Calu3 (cell line): ENCODE measurements at regions not wholly inside any gene's neighbourhood (a gene's known extent, or its start where the extent isn't known, plus 50 kb on each side); places are given as distances from the start of the nearest gene placed in this dataset.

Experiments
- BruUV-seq: library from RNA; stranded (reverse); fragments of 400-500 nt; replicated peaks from 2 replicates; lab custom pipeline; 2021; lab: Mats Ljungman, UMichigan
- CTCF ChIA-PET: fragments of 300-600 bp; sonication (Branson Sonifier 250); formaldehyde crosslinking; loops from one replicate; lab custom pipeline; 2022; ENCODE audit warnings: antibody characterized with exemption; lab: Charles Lee
- DNase-seq: peaks from one replicate; pipeline ENCODE4 v3.0.0; 2022
- H3K27ac Mint-ChIP-seq: one replicate; pipeline ENCODE4 v1.8.0; 2022; ENCODE audit warnings: mixed read lengths; ENCODE audit not compliant: unreplicated experiment
- H3K27me3 Mint-ChIP-seq: one replicate; pipeline ENCODE4 v1.8.0; 2022; ENCODE audit warnings: mixed read lengths; ENCODE audit not compliant: unreplicated experiment
- H3K36me3 Mint-ChIP-seq: one replicate; pipeline ENCODE4 v1.8.0; 2022; ENCODE audit warnings: mild to moderate bottlenecking, moderate library complexity, mixed read lengths; ENCODE audit not compliant: insufficient read depth, unreplicated experiment
- H3K4me1 Mint-ChIP-seq: one replicate; pipeline ENCODE4 v1.8.0; 2022; ENCODE audit warnings: mild to moderate bottlenecking, low read depth, mixed read lengths; ENCODE audit not compliant: unreplicated experiment
- H3K4me3 Mint-ChIP-seq: one replicate; pipeline ENCODE4 v1.8.0; 2022; ENCODE audit warnings: mild to moderate bottlenecking, low read depth, moderate library complexity, mixed read lengths; ENCODE audit not compliant: unreplicated experiment
- H3K9me3 Mint-ChIP-seq: one replicate; pipeline ENCODE4 v1.8.0; 2022; ENCODE audit warnings: low read depth, mixed read lengths; ENCODE audit not compliant: unreplicated experiment
- intact Hi-C: fragments of 100-400 bp; cut with micrococcal nuclease; formaldehyde crosslinking; loops from one replicate; pipeline ENCODE4 v1.10.0; 2022; ENCODE audit not compliant: unreplicated experiment
- TF ChIP-seq, protein P1 (sequence below): fragments of 200-600 bp; IDR thresholded peaks from one replicate; pipeline ENCODE4 v1.8.0; 2022; ENCODE audit warnings: antibody characterized with exemption; ENCODE audit not compliant: unreplicated experiment

- TF ChIP-seq, protein P1, sequence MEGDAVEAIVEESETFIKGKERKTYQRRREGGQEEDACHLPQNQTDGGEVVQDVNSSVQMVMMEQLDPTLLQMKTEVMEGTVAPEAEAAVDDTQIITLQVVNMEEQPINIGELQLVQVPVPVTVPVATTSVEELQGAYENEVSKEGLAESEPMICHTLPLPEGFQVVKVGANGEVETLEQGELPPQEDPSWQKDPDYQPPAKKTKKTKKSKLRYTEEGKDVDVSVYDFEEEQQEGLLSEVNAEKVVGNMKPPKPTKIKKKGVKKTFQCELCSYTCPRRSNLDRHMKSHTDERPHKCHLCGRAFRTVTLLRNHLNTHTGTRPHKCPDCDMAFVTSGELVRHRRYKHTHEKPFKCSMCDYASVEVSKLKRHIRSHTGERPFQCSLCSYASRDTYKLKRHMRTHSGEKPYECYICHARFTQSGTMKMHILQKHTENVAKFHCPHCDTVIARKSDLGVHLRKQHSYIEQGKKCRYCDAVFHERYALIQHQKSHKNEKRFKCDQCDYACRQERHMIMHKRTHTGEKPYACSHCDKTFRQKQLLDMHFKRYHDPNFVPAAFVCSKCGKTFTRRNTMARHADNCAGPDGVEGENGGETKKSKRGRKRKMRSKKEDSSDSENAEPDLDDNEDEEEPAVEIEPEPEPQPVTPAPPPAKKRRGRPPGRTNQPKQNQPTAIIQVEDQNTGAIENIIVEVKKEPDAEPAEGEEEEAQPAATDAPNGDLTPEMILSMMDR = no peak
- BruUV-seq = no TSS peak
- peak overlapping the region; percentile 53 for H3K4me3 Mint-ChIP-seq
- no peaks in the 10 kb centered on the region for H3K9me3 Mint-ChIP-seq
- no peaks in the 10 kb centered on the region for H3K27me3 Mint-ChIP-seq
- peaks cover 4% of the 10 kb centered on the region for H3K36me3 Mint-ChIP-seq
- peak overlapping the region; percentile 96 for H3K27ac Mint-ChIP-seq
- peak; percentile 75 for DNase-seq
- peaks cover 19% of the 10 kb centered on the region for H3K4me1 Mint-ChIP-seq
- intact Hi-C loops = no loop called here
- CTCF ChIA-PET = interaction anchor here (0.8 kb wide), 1 partner anchor 49 kb away, joined by 3 read pairs; no protein-coding TSS in a partner anchor
These were observed 63.6 kb downstream of the SPINK2 start for GRCh38 chr4:56757821-56758411.

GRCh38 chr4:56757261-56757746, 64.2 kb downstream of the SPINK2 start:
- no TSS peak for BruUV-seq
- Mint-ChIP-seq H3K4me3 (no peak overlapping the region), H3K9me3 (no peaks in the 10 kb centered on the region), H3K4me1 (peaks cover 19% of the 10 kb centered on the region), H3K27me3 (no peaks in the 10 kb centered on the region), H3K27ac (no peak overlapping the region), H3K36me3 (peaks cover 4% of the 10 kb centered on the region)
- CTCF ChIA-PET = no interaction called here
- TF ChIP-seq, protein P1 = no peak
- no peak for DNase-seq
- intact Hi-C loops = no loop called here

DNA sequence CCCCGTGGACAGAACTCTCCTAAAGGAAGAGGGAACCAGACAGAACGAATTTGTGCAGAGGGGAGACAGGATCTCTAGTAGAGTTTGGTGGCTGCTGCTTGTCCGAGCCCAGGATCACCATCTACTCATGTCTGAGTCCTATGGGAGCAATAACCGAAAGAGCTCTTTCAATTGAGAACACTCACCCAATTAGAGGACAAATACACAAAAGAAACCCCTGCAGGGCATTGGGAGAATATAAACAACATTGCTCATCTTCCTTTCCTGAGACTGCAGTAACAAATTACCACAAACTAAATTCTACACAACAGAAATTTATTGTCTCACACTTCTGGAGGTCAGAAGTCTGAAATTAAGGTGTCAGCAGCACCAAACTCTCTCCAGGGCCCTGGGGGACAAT, 65.6 kb downstream of the SPINK2 start:
- Mint-ChIP-seq H3K9me3 (no peaks in the 10 kb centered on the region), H3K27ac (no peak overlapping the region), H3K27me3 (no peaks in the 10 kb centered on the region), H3K4me1 (peaks cover 19% of the 10 kb centered on the region), H3K36me3 (peaks cover 4% of the 10 kb centered on the region), H3K4me3 (no peak overlapping the region)
- DNase-seq = no peak
- no TSS peak for BruUV-seq
- TF ChIP-seq, protein P1 = no peak
- CTCF ChIA-PET = interaction anchor here (0.5 kb wide), 1 partner anchor 135 kb away, joined by 4 read pairs; no protein-coding TSS in a partner anchor
- intact Hi-C loops = no loop called here

- Mint-ChIP-seq H3K36me3 (peaks cover 4% of the 10 kb centered on the region), H3K4me1 (peaks cover 11% of the 10 kb centered on the region), H3K4me3 (no peak overlapping the region), H3K27ac (no peak overlapping the region), H3K27me3 (no peaks in the 10 kb centered on the region), H3K9me3 (peaks cover 3% of the 10 kb centered on the region)
- TF ChIP-seq, protein P1 = no peak
- no TSS peak for BruUV-seq
- CTCF ChIA-PET = no interaction called here
- peak; percentile 62 for DNase-seq
- intact Hi-C loops = no loop called here
These were observed 68.5 kb downstream of the SPINK2 start for GRCh38 chr4:56752985-56753384.
